ENCODE measurements at regions not wholly inside any gene's neighbourhood (a gene's known extent, or its start where the extent isn't known, plus 50 kb on each side); places are given as distances from the start of the nearest gene placed in this dataset.

GRCh38 chr16:61403386-61403785 lies 632.9 kb downstream of the CDH8 start:
- TF ChIP-seq CTCF (conservative IDR thresholded peaks at IDR 0.05) (no peak), EZH2 (IDR thresholded peaks at IDR 0.05; ENCODE audit: low read depth) (no peak)

All from PC-9 (cell line).